H9 (cell line): ENCODE measurements at regions not wholly inside any gene's neighbourhood (a gene's known extent, or its start where the extent isn't known, plus 50 kb on each side); places are given as distances from the start of the nearest gene placed in this dataset.

Experiments
- DNase-seq: peaks from one replicate; pipeline ENCODE4 v3.0.0-alpha.2; 2017
- H2AFZ ChIP-seq: one replicate; pipeline ENCODE4 v1.6.1; 2013; ENCODE audit warnings: mild to moderate bottlenecking, low read length, control low read depth, moderate library complexity
- H2AK5ac ChIP-seq: 2 replicates; pipeline ENCODE4 v1.6.1; 2013; ENCODE audit warnings: low read length, control low read depth, mixed read lengths; ENCODE audit not compliant: insufficient read length
- H2BK120ac ChIP-seq: one replicate; pipeline ENCODE4 v1.6.1; 2013; ENCODE audit warnings: low read depth, mild to moderate bottlenecking, low read length, control low read depth, inconsistent platforms; ENCODE audit not compliant: poor library complexity, severe bottlenecking
- H2BK12ac ChIP-seq: 2 replicates; pipeline ENCODE4 v1.6.1; 2013; ENCODE audit warnings: low read length, control low read depth, mixed read lengths, low read depth; ENCODE audit not compliant: insufficient read length
- H2BK15ac ChIP-seq: 2 replicates; pipeline ENCODE4 v1.6.1; 2013; ENCODE audit warnings: low read depth, low read length, control low read depth
- H2BK20ac ChIP-seq: one replicate; pipeline ENCODE4 v1.6.1; 2013; ENCODE audit warnings: low read depth, mild to moderate bottlenecking, low read length, control low read depth, inconsistent platforms; ENCODE audit not compliant: poor library complexity, severe bottlenecking
- H2BK5ac ChIP-seq: 2 replicates; pipeline ENCODE4 v1.6.1; 2013; ENCODE audit warnings: low read length, control low read depth, mixed read lengths; ENCODE audit not compliant: insufficient read length
- H3K14ac ChIP-seq: 2 replicates; pipeline ENCODE4 v1.6.1; 2013; ENCODE audit warnings: low read length, control low read depth; ENCODE audit not compliant: insufficient read depth
- H3K18ac ChIP-seq: 2 replicates; pipeline ENCODE4 v1.6.1; 2013; ENCODE audit warnings: low read depth, mild to moderate bottlenecking, mixed read lengths, low read length, control low read depth; ENCODE audit not compliant: insufficient read length
- H3K23ac ChIP-seq: 2 replicates; pipeline ENCODE4 v1.6.1; 2013; ENCODE audit warnings: low read length, control low read depth, mixed read lengths, low read depth; ENCODE audit not compliant: insufficient read length
- H3K23me2 ChIP-seq: 2 replicates; pipeline ENCODE4 v1.6.1; 2013; ENCODE audit warnings: low read depth, mild to moderate bottlenecking, mixed read lengths, low read length, control low read depth; ENCODE audit not compliant: insufficient read length, poor library complexity, severe bottlenecking
- H3K27ac ChIP-seq: 2 replicates; pipeline ENCODE4 v1.5.1; 2013; ENCODE audit warnings: low read length, control low read depth, mixed read lengths, low read depth; ENCODE audit not compliant: insufficient read length
- H3K27me3 ChIP-seq: 2 replicates; pipeline ENCODE4 v1.6.1; 2013; ENCODE audit warnings: low read length, control low read depth, inconsistent platforms; ENCODE audit not compliant: insufficient read depth
- H3K4ac ChIP-seq: 2 replicates; pipeline ENCODE4 v1.6.1; 2013; ENCODE audit warnings: low read depth, mild to moderate bottlenecking, control low read depth, inconsistent platforms, low read length, moderate library complexity
- H3K4me1 ChIP-seq: 2 replicates; pipeline ENCODE4 v1.6.1; 2013; ENCODE audit warnings: low read length, control low read depth, inconsistent platforms; ENCODE audit not compliant: insufficient read depth
- H3K4me2 ChIP-seq: 2 replicates; pipeline ENCODE4 v1.6.1; 2013; ENCODE audit warnings: low read length, control low read depth, mixed read lengths; ENCODE audit not compliant: insufficient read length, insufficient read depth
- H3K56ac ChIP-seq: 2 replicates; pipeline ENCODE4 v1.6.1; 2013; ENCODE audit warnings: low read depth, mild to moderate bottlenecking, mixed read lengths, low read length, control low read depth; ENCODE audit not compliant: insufficient read length
- H3K79me1 ChIP-seq: 2 replicates; pipeline ENCODE4 v1.6.1; 2013; ENCODE audit warnings: low read depth, mild to moderate bottlenecking, moderate library complexity, low read length, control low read depth, inconsistent platforms; ENCODE audit not compliant: insufficient read depth, poor library complexity, severe bottlenecking
- H3K79me2 ChIP-seq: 2 replicates; pipeline ENCODE4 v1.6.1; 2013; ENCODE audit warnings: low read length, control low read depth, inconsistent platforms; ENCODE audit not compliant: insufficient read depth
- H3K9ac ChIP-seq: 2 replicates; pipeline ENCODE4 v1.6.1; 2013; ENCODE audit warnings: low read length, control low read depth, mixed read lengths; ENCODE audit not compliant: insufficient read length; ENCODE audit errors: extremely low read depth
- H3K9me3 ChIP-seq: one replicate; pipeline ENCODE4 v1.6.1; 2013; ENCODE audit warnings: low read depth, low read length, inconsistent platforms; ENCODE audit not compliant: control insufficient read depth
- H3T11ph ChIP-seq: one replicate; pipeline ENCODE4 v1.6.1; 2013; ENCODE audit warnings: mild to moderate bottlenecking, low read length, control low read depth, inconsistent platforms
- H4K20me1 ChIP-seq: one replicate; pipeline ENCODE4 v1.6.1; 2013; ENCODE audit not compliant: control insufficient read depth, insufficient read length, insufficient read depth
- H4K5ac ChIP-seq: 2 replicates; pipeline ENCODE4 v1.6.1; 2013; ENCODE audit warnings: low read depth, mild to moderate bottlenecking, mixed read lengths, low read length, control low read depth; ENCODE audit not compliant: insufficient read length
- H4K8ac ChIP-seq: replicated peaks from 2 replicates; pipeline ENCODE4 v1.6.1; 2013; ENCODE audit warnings: low read length, control low read depth, mixed read lengths, low read depth; ENCODE audit not compliant: insufficient read length
- H4K91ac ChIP-seq: 2 replicates; pipeline ENCODE4 v1.6.1; 2013; ENCODE audit warnings: low read depth, mild to moderate bottlenecking, moderate library complexity, mixed read lengths, low read length, control low read depth; ENCODE audit not compliant: insufficient read length
- H3K27ac Mint-ChIP-seq, 3 experiments: 2 replicates in 2 of 3; 3 replicates in 1 of 3; pipeline ENCODE4 v1.8.0; 2020 to 2021; ENCODE audit warnings: mixed read lengths in 3 of 3, mild to moderate bottlenecking in 1 of 3, moderate library complexity in 1 of 3
- H3K27me3 Mint-ChIP-seq: 2 replicates; pipeline ENCODE4 v1.8.0; 2021; ENCODE audit warnings: low read depth, mild to moderate bottlenecking, moderate library complexity, mixed read lengths
- H3K36me3 Mint-ChIP-seq, 3 experiments: 2 replicates in 2 of 3; 3 replicates in 1 of 3; pipeline ENCODE4 v1.8.0; 2020 to 2021; ENCODE audit warnings: low read depth in 3 of 3, mixed read lengths in 3 of 3; ENCODE audit not compliant: insufficient read depth in 1 of 3
- H3K4me1 Mint-ChIP-seq, 2 experiments: 2 replicates each; pipeline ENCODE4 v1.8.0; 2020; ENCODE audit warnings: mixed read lengths in 2 of 2
- H3K4me3 Mint-ChIP-seq, 2 experiments: 2 replicates in 1 of 2; 3 replicates in 1 of 2; pipeline ENCODE4 v1.8.0; 2020 to 2021; ENCODE audit warnings: mild to moderate bottlenecking in 2 of 2, mixed read lengths in 2 of 2, moderate library complexity in 1 of 2
- H3K9me3 Mint-ChIP-seq, 2 experiments: 2 replicates in 1 of 2; 3 replicates in 1 of 2; pipeline ENCODE4 v1.8.0; 2020; ENCODE audit warnings: mild to moderate bottlenecking in 2 of 2, mixed read lengths in 2 of 2, moderate library complexity in 1 of 2
- CTCF ChIP-seq: fragments of 200-600 bp; sonication (generic); conservative IDR thresholded peaks from 3 replicates; pipeline ENCODE4 v1.8.0; 2021; ENCODE audit warnings: antibody characterized with exemption, mild to moderate bottlenecking

- H3K4me1 Mint-ChIP-seq: no peaks in the 10 kb centered on the region
- no peaks in the 10 kb centered on the region; a peak in 1 of 5 replicates for H3K9me3 Mint-ChIP-seq
These were observed 180.4 kb upstream of the PKN2 start for GRCh38 chr1:88503646-88504045.

More at GRCh38 chr1:88503646-88504045, 180.4 kb upstream of the PKN2 start:
- Histone ChIP-seq H2AFZ (no peak overlapping the region), H4K8ac (no peak overlapping the region), H3K79me2 (no peaks in the 10 kb centered on the region), H2BK20ac (no peak overlapping the region), H3T11ph (no peak overlapping the region), H3K18ac (no peak overlapping the region), H3K79me1 (no peaks in the 10 kb centered on the region), H3K27ac (no peak overlapping the region), H3K9me3 (no peaks in the 10 kb centered on the region), H3K4ac (no peak overlapping the region), H2BK120ac (no peak overlapping the region), H3K27me3 (no peaks in the 10 kb centered on the region), H2BK15ac (no peak overlapping the region), H4K91ac (no peak overlapping the region), H3K4me2 (no peak overlapping the region), H3K14ac (no peak overlapping the region), H3K9ac (no peak overlapping the region), H2BK5ac (no peak overlapping the region), H3K56ac (no peak overlapping the region), H2BK12ac (no peak overlapping the region), H4K20me1 (no peaks in the 10 kb centered on the region), H3K23me2 (no peaks in the 10 kb centered on the region), H3K23ac (no peak overlapping the region), H2AK5ac (no peak overlapping the region), H4K5ac (no peak overlapping the region), H3K4me1 (no peaks in the 10 kb centered on the region)
- Mint-ChIP-seq H3K27me3 (no peaks in the 10 kb centered on the region), H3K4me3 (no peak overlapping the region), H3K27ac (no peak overlapping the region), H3K36me3 (no peaks in the 10 kb centered on the region; a peak in 1 of 7 replicates)
- no peak for TF ChIP-seq CTCF
- DNase-seq: no peak
